ENCODE measurements at regions not wholly inside any gene's neighbourhood (a gene's known extent, or its start where the extent isn't known, plus 50 kb on each side); places are given as distances from the start of the nearest gene placed in this dataset.
"Not testable (repeated sequence)": the region's sequence is repeated elsewhere in the genome, so short reads cannot be mapped to it uniquely, and the experiment has no call there.

DNA sequence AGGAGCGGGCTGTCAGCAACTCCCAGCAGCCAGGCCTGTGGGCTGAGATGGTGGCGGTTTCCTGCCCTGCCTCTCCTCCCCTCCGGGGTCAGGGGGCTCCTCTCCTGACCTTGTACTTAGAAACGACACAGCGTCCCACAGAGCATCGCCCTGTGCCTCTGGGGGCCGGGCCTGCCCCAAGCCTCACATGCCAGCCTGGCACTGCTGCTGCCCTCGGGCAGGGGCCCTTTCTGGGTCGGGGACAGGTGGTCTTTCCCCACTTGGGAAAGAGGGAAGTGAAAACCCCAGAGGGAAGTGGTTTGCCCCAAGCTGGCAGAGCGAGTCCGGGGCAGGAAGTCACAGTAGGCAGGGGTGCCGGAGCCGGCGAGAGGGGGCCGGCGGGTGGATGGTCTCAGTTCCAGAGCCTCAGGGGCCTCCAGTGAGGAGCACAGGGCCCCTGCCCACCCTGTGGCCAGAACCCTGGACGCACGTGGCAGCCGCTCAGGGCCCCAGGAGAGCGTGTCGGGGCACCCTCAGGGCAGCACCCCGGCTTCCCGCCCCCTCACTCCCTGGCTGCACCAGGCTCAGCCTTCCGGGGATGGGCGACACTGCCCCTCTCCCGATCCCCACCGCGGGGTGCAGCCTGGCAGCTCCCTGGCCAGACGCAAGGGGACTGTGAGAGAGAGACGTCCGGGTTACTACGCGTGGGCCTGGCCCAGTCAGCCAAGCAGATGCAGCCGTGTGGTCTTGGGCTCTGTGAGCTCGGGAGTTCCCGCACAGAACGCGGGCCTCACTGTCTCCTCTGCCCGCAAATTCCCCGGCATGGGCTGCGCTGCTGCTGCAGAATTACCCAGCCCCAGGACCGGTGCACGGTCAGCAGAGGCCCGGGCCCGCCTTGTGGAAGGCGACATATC, 4382.9 kb upstream of the TPTE start:
- H3K36me3 ChIP-seq; H3K4me3 ChIP-seq; H3K27me3 ChIP-seq; H3K27ac ChIP-seq; H3K4me1 ChIP-seq; DNase-seq; intact Hi-C loops (cut with DNase I); H3K9me3 ChIP-seq: not testable (repeated sequence)
- WGBS, 2 donors = no CpG with 5 or more reads among the region's 46 CpGs

DNA sequence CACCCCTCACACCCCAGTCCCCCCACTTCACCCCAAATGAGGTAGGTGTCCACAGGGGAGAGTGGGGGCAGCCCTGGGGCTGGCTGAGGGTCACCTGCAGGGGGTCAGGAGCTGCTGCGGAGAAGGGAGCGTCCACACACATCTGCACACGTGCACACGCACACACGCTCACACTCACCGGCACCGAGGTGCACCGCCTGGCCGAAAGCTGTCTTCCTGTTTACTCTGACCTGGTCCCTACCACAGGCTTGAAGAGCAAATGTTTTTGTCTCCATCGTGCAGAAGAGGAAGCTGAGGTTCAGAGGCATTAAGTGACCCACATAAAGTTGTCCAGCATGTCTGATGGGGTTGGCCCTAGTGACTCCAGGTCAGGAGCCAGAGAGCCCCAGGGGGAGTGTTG, 4382.1 kb upstream of the TPTE start:
- H3K4me1 ChIP-seq; DNase-seq; H3K9me3 ChIP-seq; H3K36me3 ChIP-seq; H3K4me3 ChIP-seq; intact Hi-C loops (cut with DNase I); H3K27ac ChIP-seq; H3K27me3 ChIP-seq: not testable (repeated sequence)
- WGBS, 2 donors = no CpG with 5 or more reads among the region's 10 CpGs

DNA sequence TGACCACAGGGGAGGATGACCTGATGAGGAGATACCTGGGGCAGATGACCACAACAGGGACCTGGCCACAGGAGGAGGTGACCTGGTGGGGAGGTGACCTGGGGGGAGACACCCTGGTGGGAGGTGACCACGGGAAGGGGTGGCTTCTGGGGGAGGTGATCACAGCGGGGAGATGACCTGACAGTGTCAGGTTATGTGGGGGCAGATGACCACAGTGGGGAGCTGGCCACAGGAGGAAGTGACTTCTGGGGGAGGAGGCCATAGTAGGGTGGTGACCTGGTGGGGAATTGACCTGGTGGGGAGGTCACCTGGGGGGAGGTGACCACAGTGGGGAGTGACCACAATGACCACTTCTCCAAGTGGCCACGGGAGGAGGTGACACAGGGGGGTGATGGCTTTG, 4381.5 kb upstream of the TPTE start:
- H3K9me3 ChIP-seq; intact Hi-C loops (cut with DNase I); H3K4me3 ChIP-seq; H3K36me3 ChIP-seq; H3K27ac ChIP-seq; DNase-seq; H3K27me3 ChIP-seq; H3K4me1 ChIP-seq: not testable (repeated sequence)
- WGBS, 2 donors = no CpG with 5 or more reads among the region's 3 CpGs

DNA sequence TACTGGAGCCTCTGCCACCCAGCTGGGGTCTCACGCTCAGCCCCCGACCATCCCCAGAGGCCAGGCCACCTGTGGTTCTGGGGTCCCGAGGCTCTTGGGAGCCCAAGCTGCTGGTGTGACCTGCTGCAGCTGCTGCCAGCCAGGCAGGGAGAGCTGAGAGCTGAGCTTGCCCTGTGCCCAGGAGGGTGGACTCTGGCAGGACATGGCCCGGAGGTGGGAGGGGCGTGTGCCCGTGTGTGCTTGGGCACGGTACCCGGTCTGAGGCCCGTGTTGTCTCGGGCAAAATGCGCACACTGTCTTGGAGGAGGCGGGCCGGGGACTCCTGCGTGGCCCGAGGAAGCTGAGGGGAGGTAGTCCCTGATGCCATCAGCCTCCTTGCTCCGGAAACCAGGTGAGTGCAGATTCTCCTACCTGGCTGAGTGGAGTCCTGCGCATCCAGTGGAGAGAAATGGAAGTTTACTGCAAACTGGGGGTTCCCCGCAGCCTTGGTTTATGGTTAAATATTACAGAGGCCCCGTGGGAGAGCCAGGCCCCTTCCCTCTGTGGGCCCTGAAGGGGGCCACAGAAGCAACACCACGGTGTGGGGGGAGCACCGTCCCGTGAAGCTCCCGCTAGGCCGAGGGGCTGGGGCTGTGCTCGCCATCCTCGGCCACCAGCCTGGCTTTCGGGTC, 4380.8 kb upstream of the TPTE start:
- H3K9me3 ChIP-seq; H3K27me3 ChIP-seq; H3K4me1 ChIP-seq; H3K36me3 ChIP-seq; H3K4me3 ChIP-seq; H3K27ac ChIP-seq; DNase-seq; intact Hi-C loops (cut with DNase I): not testable (repeated sequence)
- no CpG with 5 or more reads among the region's 27 CpGs for WGBS, 2 donors

DNA sequence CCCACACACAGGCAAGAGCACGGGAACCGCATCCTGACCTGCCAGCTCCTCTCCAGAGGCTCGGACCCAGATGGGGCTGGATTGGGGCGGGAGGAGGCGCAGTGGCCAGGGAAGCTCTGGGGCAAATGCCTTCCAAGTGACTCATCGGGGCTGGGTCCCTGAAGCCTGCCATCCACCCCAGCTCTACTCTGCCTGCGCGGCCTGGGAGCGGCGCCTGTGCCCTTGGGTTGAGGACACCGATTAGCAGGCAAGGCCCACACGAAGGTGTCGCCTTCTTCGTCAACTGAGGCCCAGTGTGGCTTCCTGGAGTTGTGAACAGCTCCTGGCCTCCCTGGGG, 4380.3 kb upstream of the TPTE start:
- DNase-seq; H3K4me3 ChIP-seq; H3K27ac ChIP-seq; H3K4me1 ChIP-seq; H3K9me3 ChIP-seq; H3K36me3 ChIP-seq; H3K27me3 ChIP-seq; intact Hi-C loops (cut with DNase I): not testable (repeated sequence)
- no CpG with 5 or more reads among the region's 14 CpGs for WGBS, 2 donors

DNA sequence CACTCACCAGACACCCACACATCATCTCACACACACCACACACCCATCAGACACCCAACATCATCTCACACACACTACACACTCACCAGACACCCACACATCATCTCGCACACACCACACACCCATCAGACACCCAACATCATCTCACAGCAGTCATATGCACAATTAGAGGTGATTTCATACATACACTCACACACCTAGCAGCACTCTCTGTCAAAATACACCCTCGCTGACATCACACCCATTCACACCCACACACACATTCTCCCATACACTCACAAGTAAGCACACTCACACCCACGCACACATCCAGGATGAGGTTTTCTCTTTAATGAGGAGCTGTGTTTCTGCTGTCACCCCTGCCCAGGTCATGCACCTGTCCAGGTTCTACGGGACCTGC, 4368.2 kb upstream of the TPTE start:
- H3K4me1 ChIP-seq; DNase-seq; intact Hi-C loops (cut with DNase I); H3K27ac ChIP-seq; H3K9me3 ChIP-seq; H3K27me3 ChIP-seq; H3K4me3 ChIP-seq; H3K36me3 ChIP-seq: not testable (repeated sequence)
- WGBS, 2 donors = no CpG with 5 or more reads among the region's 4 CpGs

DNA sequence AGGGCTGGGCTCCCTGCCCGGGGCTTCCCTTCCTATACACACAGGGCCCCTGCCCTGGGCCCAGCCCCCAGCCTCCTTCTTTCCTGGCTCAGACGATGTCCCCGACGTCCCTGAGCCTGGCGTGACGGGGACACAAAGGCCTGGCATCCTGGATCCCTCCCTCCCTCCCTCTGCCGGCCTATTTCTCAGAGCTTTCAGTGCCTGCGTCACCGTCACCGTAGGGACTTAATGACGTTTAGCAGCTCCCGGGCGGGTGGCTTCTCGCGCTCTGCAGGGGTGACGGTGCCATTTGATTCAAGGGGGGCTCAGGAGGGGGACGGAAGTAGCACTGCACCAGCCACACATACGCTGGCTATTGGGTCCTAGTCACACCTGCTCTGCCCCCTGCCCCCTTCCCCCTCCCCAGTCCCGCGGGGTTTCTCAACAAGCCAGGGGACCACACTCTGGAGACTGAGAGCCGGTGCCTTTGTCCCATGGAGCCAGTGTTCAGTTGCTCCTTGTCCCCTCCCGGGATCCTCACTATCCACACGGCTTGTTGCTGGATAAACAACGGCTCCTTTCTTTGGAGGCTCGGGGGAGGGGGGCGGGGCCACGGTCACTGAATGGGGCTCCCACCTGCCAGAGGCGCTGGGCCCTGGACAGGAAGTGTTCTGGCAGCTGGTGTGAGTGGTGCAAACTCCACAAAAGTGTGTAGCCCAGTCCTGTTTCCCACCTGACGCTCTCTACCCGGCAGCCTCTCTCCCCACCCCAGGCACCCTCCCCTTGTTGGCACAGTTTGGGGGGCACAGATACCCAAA, 4366.7 kb upstream of the TPTE start:
- no CpG with 5 or more reads among the region's 30 CpGs for WGBS, 2 donors
- DNase-seq; H3K9me3 ChIP-seq; H3K36me3 ChIP-seq; H3K27ac ChIP-seq; intact Hi-C loops (cut with DNase I); H3K27me3 ChIP-seq; H3K4me3 ChIP-seq; H3K4me1 ChIP-seq: not testable (repeated sequence)

DNA sequence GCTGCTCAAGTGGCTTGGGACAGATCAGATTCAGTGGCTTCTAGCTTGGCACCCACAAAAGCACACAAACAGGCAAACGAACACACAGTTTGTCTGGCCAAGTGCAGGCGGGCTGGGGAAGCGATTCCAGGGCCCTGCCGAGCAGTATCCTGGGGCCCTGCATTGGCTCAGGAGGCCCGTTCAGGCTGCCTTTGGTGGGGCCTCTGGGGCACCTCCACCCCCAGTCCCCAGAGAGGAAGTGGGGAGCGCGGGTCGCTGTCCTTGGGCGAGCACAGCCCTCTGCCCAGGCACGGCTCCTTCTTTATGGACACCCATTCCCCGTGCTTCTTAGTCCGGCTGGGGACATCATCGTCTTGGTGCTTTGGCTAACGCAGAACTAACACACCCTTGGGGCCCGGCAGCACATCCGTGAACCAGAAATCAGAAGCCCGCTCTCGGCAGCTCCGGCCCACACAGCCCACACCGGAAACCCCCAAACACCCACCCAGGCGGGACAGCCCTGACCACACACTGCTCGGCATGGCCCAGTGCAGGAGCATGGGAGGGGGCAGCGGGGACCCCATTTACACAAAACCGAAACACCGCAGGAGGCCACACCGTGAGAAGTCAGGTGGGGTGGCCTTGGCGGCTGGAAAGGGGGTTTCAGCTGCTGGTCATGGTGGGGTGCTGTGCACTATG, 4364.5 kb upstream of the TPTE start:
- not testable (repeated sequence) for DNase-seq
- WGBS, 2 donors = no CpG with 5 or more reads among the region's 27 CpGs

DNA sequence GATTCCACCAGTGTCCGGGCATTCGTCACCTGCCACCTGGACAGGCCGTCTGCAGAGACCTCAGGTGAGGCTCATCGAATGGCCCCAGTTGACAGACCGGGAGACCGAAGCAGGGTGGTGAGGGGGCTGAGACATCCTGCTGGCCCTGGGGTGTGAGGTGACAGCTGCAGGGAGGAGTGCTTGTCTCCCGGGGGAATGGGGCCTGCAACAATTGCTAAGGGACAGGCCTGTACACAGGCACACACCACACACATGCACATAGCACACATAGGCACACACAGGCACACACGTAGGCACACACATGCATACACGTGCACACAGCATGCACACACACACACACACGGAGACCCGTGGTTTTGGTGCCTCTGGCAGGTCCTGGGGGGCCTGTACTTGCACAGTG, 4363.9 kb upstream of the TPTE start:
- H3K4me3 ChIP-seq; H3K4me1 ChIP-seq; intact Hi-C loops (cut with DNase I); H3K36me3 ChIP-seq; H3K9me3 ChIP-seq; H3K27me3 ChIP-seq; DNase-seq; H3K27ac ChIP-seq: not testable (repeated sequence)
- WGBS, 2 donors = no CpG with 5 or more reads among the region's 11 CpGs

More for the DNA sequence above, 4364.5 kb upstream of the TPTE start:
- H3K4me3 ChIP-seq; H3K9me3 ChIP-seq; H3K27ac ChIP-seq; intact Hi-C loops (cut with DNase I); H3K27me3 ChIP-seq; H3K4me1 ChIP-seq; H3K36me3 ChIP-seq: not testable (repeated sequence)

DNA sequence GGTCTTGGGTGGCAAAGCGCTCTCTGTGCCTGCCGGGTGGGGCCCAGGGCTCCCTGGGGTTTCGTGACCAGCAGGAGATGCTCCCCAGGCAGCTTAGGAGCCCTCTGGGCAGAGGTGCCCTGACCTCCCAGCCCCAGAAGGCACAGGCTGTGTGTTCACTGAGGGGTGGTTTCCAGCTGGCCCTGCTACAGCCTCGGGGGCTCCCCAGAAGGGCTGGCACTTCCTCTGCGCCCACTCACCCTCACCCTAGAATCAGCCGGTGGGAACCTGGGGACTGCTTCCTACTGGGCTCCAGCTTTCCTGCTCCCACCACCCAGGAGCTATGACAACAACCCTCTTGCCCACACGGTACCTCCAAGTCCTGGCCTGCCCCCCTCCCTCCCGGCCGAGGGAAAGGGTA, 4363.2 kb upstream of the TPTE start:
- H3K27ac ChIP-seq; H3K27me3 ChIP-seq; H3K4me3 ChIP-seq; H3K9me3 ChIP-seq; H3K4me1 ChIP-seq; H3K36me3 ChIP-seq; DNase-seq; intact Hi-C loops (cut with DNase I): not testable (repeated sequence)
- no CpG with 5 or more reads among the region's 9 CpGs for WGBS, 2 donors
